LNCaP clone FGC (cell line): ENCODE measurements at regions not wholly inside any gene's neighbourhood (a gene's known extent, or its start where the extent isn't known, plus 50 kb on each side); places are given as distances from the start of the nearest gene placed in this dataset.

Experiments
- DNase-seq: peaks from one replicate; pipeline ENCODE4 v3.0.0-alpha.2; 2011; ENCODE audit warnings: low read depth
- H3K4me3 ChIP-seq: 2 replicates; pipeline ENCODE4 v1.5.1; 2011; ENCODE audit warnings: mild to moderate bottlenecking, low read depth, low read length, control low read depth
- TF ChIP-seq, protein P1 (sequence below): IDR thresholded peaks from 2 replicates; pipeline ENCODE4 v1.5.1; 2012; ENCODE audit warnings: mild to moderate bottlenecking; ENCODE audit not compliant: control insufficient read depth, insufficient read depth; ENCODE audit errors: extremely low read depth

DNA sequence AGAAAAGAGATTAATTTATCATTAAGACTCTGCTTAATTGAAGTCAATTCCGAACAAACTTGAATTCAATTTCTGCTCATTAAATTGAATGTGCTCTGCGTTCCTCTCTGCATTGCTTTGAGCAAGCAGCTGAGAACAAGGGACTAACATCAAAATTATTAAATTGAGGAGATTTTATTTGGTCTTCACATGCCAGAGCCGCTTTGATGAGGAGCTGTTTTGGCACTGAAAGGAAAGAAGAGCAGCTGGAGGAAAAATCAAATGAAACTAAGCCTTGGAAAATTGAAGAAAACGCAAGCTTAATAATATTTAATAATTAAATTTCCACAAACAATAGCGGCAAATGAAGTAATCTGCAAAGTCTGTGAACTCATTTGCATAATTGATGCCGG lies 222.0 kb upstream of the PKN2 start:
- no peak overlapping the region for H3K4me3 ChIP-seq
- no peak for DNase-seq
- TF ChIP-seq, protein P1, sequence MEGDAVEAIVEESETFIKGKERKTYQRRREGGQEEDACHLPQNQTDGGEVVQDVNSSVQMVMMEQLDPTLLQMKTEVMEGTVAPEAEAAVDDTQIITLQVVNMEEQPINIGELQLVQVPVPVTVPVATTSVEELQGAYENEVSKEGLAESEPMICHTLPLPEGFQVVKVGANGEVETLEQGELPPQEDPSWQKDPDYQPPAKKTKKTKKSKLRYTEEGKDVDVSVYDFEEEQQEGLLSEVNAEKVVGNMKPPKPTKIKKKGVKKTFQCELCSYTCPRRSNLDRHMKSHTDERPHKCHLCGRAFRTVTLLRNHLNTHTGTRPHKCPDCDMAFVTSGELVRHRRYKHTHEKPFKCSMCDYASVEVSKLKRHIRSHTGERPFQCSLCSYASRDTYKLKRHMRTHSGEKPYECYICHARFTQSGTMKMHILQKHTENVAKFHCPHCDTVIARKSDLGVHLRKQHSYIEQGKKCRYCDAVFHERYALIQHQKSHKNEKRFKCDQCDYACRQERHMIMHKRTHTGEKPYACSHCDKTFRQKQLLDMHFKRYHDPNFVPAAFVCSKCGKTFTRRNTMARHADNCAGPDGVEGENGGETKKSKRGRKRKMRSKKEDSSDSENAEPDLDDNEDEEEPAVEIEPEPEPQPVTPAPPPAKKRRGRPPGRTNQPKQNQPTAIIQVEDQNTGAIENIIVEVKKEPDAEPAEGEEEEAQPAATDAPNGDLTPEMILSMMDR: no peak

DNA sequence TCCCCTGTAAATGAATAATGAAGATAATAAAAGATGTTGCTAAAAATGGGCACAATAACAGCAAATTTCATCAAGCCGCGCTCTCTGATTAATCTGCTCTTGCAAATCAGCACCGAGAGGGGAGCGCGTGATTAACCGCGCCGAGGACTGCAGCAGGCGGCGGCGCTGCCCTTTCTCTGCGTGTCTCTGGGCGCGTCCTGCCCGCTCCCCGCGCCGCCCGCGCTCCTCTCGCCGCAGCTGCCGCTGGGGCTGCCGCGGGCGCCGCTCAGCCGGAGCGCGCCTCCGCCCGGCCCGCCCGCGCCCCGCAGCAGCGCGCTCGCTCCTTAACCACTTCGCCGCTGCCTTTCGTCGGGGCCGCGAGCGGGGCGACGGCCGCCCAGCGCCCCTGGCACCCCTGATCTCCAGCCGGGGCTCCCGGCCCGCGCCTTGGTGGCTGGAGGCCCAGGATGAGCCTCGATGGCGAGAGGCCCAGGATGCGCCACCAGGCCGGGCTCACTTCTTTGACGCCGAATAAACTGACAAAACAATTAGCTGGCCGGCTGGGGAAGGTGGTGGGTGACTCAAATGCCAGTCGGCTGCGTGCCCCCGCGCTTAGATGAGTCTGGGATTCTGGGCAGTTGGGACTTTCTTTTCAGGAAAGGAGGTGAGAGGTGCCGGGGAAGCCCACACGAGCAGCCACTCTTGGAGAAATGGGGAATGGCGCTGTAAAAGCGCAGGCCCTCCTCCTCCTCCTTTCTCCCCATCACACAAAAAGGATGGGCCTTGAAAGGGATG lies 221.4 kb upstream of the PKN2 start:
- H3K4me3 ChIP-seq: no peak overlapping the region
- TF ChIP-seq, protein P1: 0 out of 2 replicates have a peak, but pooled peaks have one; percentile 0
- DNase-seq: no peak

DNA sequence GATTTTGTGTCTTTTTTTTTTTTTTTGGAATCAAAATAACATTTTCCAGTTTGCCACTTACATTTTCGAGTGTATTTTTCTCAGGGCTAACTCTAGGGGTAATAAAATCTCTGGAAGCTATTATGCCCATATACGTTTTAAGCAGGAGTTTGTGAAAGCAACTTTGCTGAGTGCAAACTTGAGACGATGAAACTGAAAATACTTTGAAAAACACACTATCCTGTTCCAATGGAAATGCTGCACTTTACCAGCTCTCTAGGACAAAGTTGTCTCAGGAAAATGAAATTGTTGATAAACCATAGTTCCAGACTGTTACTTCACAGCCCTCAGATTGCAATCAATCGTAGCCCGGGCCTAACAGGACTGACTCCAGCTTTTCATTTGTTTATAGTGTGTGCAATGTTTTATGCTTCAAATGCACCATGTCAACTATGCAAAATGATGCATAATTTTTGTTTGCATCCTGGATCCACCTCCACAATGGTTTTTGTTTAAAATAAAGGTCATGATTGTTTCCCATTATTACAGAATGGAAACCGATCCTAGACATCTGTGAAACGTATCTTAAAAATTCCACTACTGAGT lies 220.6 kb upstream of the PKN2 start:
- DNase-seq: no peak
- TF ChIP-seq, protein P1: no peak
- H3K4me3 ChIP-seq: no peak overlapping the region

DNA sequence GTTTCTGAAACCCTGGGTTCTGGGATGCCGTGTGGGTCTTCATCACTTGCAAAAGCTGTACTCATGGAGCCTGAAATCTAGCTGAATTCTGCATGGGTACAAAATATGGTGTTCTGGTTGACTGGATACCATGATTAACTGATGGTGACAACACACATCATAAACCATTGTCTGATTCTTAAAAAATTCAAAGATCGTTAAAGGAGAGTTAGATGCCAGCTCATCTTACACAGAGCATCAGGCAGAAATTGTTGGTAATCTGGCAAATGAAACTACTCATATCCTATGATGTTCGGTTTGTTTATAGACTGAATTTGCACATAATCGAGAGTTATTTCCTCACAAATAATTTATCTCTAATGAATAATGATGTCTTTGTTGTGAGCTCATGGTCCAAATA lies 218.1 kb upstream of the PKN2 start:
- TF ChIP-seq, protein P1: no peak
- no peak overlapping the region for H3K4me3 ChIP-seq
- DNase-seq: no peak

DNA sequence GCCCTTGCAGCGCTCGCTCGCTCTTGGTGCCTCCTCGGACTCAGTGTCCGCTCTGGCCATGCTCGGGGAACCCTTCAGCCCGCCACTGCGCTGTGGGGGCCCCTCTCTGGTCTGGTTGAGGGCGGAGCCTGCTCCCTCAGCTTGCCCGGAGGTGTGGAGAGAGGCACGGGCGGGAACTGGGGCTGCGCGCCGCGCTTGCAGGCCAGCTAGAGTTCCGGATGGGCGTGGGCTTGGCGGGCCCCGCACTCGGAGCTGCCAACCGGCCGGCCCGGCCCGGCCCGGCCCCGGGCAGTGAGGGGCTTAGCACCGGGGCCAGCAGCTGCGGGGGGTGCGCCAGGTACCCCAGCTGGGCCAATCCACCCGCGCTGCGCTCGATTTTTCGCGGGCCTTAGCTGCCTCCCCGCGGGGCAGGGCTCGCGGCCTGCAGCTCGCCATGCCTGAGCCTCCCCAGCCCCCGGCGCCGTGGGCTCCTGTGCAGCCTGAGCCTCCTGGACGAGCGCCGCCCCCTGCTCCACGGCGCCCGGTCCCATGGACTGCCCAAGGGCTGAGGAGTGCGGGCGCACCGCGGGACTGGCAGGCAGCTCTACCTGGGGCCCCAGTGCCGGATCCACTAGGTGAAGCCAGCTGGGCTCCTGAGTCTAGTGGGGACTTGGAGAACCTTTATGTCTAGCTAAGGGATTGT lies 217.0 kb upstream of the PKN2 start:
- DNase-seq: no peak
- TF ChIP-seq, protein P1: no peak
- H3K4me3 ChIP-seq: no peak overlapping the region

DNA sequence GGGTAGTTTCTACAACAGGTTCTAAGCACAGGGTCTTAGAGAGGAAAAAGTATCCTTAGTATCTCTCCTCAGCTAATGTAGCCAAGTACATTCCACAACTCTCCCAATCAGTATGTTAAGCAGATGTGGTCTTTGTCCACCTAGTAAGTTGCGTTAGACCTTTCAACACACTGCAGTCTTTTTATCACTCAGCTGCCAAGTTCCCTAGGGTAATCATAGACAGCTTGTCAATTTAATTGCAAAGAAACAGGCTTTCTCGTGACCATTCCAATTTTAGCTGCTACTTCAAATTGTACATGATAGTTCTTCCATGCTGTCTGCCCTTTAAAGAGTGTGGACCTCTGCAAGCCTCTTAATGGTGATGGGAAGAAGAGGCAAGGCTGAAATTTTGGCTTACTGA lies 211.8 kb upstream of the PKN2 start:
- no peak for DNase-seq
- no peak overlapping the region for H3K4me3 ChIP-seq

More for the DNA sequence above, 211.8 kb upstream of the PKN2 start:
- TF ChIP-seq, protein P1: no peak
